ENCODE measurements at regions not wholly inside any gene's neighbourhood (a gene's known extent, or its start where the extent isn't known, plus 50 kb on each side); places are given as distances from the start of the nearest gene placed in this dataset.

GRCh38 chr10:110429301-110429700 lies 68.4 kb upstream of the DUSP5 start:
- TF ChIP-seq CTCF (IDR thresholded peaks at IDR 0.05; ENCODE audit: insufficient read depth, low read depth, low read length, missing control alignments): no peak
- DNase-seq (ENCODE audit: low read depth): peak; percentile 57
- no peak overlapping the region for H3K4me3 ChIP-seq (ENCODE audit: low read length)

DNA sequence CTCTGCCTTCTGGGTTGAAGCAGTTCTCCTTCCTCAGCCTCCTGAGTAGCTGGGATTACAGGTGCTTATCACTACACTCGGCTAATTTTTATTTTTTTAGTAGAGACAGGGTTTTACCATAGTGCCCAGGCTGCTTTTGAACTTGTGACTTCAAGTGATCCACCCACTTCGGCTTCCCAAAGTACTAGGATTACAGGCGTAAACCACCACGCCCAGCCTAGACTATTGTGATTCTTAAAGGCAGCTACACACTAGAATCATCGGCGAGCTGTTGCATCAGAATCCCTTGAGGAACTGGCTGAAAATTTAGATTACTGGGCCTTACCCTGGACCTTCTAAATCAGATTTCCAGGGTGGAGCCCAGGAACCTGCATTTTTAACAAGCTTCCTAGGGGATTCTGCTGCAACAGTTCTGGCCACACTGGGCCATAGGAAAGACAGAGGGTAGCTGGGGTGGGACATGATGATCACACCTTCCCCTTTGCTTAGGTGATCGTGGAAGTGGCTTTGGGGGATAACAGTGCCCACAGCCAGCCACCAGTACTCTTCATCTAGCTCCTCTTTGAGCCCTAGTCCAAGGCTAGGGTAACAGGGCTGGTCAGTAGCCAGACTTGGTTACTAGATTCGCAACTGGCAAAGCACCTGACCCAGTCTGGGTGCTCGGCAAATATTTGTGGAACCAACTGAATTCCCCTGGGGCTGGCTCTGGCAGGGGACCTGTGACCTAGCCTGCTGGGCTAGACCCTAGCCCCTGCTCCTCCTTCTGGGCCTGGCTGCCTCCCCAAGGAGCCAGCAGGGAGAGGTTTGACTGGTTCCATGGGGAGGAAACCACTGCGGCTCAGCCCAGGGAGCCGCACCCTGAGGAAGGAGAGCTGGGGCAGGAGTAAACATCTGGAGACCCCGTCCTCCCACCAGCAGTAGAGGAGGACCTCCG lies 67.1 kb upstream of the DUSP5 start:
- no peak overlapping the region for H3K4me3 ChIP-seq (ENCODE audit: low read length)
- DNase-seq (ENCODE audit: low read depth): peak; percentile 47
- TF ChIP-seq CTCF (IDR thresholded peaks at IDR 0.05; ENCODE audit: insufficient read depth, low read depth, low read length, missing control alignments): no peak

GRCh38 chr10:110431659-110432058 lies 66.0 kb upstream of the DUSP5 start:
- no peak for TF ChIP-seq CTCF (IDR thresholded peaks at IDR 0.05; ENCODE audit: insufficient read depth, low read depth, low read length, missing control alignments)
- H3K4me3 ChIP-seq (ENCODE audit: low read length): no peak overlapping the region
- DNase-seq (ENCODE audit: low read depth): no peak

DNA sequence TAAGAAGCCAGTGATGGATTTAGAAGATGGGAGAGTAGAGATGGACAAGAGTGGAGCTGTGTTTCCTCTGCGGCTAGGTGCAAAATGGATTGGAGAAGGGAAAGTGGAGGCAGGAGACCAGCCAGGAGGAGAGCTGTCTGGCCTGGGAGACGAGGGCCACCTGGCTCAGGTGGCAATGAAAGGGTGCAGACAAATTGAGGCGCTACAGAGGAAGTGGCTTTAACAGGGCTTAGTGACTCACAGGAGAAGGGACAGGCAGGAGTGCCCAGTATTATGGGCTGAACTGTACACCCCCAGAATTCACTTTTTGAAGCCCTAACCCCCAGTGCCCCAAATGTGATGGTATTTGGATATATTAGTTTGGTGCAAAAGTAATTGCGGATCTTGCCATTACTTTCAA lies 65.6 kb upstream of the DUSP5 start:
- H3K4me3 ChIP-seq (ENCODE audit: low read length): no peak overlapping the region
- DNase-seq (ENCODE audit: low read depth): no peak
- no peak for TF ChIP-seq CTCF (IDR thresholded peaks at IDR 0.05; ENCODE audit: insufficient read depth, low read depth, low read length, missing control alignments)

- no peak for TF ChIP-seq CTCF (IDR thresholded peaks at IDR 0.05; ENCODE audit: insufficient read depth, low read depth, low read length, missing control alignments)
- DNase-seq (ENCODE audit: low read depth): no peak
These were observed 64.7 kb upstream of the DUSP5 start for GRCh38 chr10:110432814-110433565.

GRCh38 chr10:110433740-110434139 lies 64.0 kb upstream of the DUSP5 start:
- DNase-seq (ENCODE audit: low read depth): no peak
- no peak overlapping the region for H3K4me3 ChIP-seq (ENCODE audit: low read length)
- TF ChIP-seq CTCF (IDR thresholded peaks at IDR 0.05; ENCODE audit: insufficient read depth, low read depth, low read length, missing control alignments): no peak

More at GRCh38 chr10:110432814-110433565, 64.7 kb upstream of the DUSP5 start:
- no peak overlapping the region for H3K4me3 ChIP-seq (ENCODE audit: low read length)
